Retinal pigment epithelial cell (primary cell): ENCODE measurements at regions not wholly inside any gene's neighbourhood (a gene's known extent, or its start where the extent isn't known, plus 50 kb on each side); places are given as distances from the start of the nearest gene placed in this dataset.

Experiments used
- DNase-seq: peaks from one replicate; pipeline ENCODE4 v3.0.0-alpha.2; 2010; ENCODE audit warnings: low read depth
- H3K4me3 ChIP-seq: 2 replicates; pipeline ENCODE4 v1.5.1; 2011; ENCODE audit warnings: mild to moderate bottlenecking, low read length, control low read depth, moderate library complexity
- TF ChIP-seq, protein P1 (sequence below): conservative IDR thresholded peaks from 2 replicates; pipeline ENCODE4 v1.5.1; 2011; ENCODE audit warnings: low read depth, low read length, control low read depth, inconsistent platforms

DNA sequence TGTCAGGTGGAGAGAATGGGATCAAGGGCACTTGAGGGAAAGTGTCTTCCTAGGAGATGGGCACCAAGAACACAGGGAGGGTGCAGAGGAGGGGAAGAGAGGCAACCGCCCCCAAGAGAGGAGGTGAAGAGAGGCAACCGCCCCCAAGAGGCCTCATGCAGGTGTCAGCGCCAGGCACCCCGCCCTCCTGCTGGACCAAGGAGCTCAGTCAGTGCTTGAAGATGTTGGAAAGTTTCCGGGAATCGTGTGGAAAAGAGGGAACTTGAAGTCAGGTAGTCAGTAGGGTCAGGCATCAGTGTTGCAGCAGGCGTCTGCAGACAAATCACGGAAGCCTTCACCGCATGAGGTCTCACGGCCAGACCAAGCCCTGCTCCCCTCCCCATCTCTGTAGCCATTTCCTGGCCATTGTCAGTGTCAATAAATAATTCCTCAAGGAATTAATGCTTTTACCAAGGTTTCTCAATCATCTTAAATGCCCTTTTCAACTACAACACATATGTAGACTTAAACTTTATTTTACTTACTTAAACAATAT, 353.1 kb downstream of the EIPR1 start:
- DNase-seq = no peak
- H3K4me3 ChIP-seq = no peak overlapping the region
- TF ChIP-seq, protein P1, sequence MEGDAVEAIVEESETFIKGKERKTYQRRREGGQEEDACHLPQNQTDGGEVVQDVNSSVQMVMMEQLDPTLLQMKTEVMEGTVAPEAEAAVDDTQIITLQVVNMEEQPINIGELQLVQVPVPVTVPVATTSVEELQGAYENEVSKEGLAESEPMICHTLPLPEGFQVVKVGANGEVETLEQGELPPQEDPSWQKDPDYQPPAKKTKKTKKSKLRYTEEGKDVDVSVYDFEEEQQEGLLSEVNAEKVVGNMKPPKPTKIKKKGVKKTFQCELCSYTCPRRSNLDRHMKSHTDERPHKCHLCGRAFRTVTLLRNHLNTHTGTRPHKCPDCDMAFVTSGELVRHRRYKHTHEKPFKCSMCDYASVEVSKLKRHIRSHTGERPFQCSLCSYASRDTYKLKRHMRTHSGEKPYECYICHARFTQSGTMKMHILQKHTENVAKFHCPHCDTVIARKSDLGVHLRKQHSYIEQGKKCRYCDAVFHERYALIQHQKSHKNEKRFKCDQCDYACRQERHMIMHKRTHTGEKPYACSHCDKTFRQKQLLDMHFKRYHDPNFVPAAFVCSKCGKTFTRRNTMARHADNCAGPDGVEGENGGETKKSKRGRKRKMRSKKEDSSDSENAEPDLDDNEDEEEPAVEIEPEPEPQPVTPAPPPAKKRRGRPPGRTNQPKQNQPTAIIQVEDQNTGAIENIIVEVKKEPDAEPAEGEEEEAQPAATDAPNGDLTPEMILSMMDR = no peak

- no peak overlapping the region for H3K4me3 ChIP-seq
- DNase-seq = no peak
- TF ChIP-seq, protein P1 = no peak
Measured at GRCh38 chr2:3023531-3023930, 354.1 kb downstream of the EIPR1 start.

DNA sequence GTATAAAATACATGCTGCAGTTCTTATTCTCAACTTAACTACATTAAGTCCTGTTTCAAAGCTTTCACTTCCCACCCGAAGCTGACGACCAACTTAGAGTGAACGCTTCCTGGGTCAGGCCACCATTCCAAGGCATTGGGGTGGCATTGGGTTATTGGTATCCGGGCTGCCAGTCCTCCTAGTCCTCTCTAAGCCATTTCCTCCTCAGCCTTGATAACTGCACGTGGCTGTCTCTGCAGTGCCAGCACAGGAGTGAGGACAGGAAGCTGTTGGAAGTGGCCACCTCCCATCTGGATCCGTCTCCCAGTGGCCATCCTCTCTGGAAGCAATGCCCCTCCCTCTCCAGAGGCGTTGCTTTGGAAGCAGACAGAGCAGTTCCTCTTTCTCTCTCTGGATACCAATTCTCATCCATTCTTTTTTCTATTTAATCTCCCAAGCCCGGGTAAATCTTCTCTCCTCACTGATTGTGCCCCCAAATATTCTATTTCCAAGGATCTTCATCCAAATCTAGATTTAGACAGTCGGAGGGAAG, 354.7 kb downstream of the EIPR1 start:
- TF ChIP-seq, protein P1 = no peak
- H3K4me3 ChIP-seq = no peak overlapping the region
- DNase-seq = no peak

DNA sequence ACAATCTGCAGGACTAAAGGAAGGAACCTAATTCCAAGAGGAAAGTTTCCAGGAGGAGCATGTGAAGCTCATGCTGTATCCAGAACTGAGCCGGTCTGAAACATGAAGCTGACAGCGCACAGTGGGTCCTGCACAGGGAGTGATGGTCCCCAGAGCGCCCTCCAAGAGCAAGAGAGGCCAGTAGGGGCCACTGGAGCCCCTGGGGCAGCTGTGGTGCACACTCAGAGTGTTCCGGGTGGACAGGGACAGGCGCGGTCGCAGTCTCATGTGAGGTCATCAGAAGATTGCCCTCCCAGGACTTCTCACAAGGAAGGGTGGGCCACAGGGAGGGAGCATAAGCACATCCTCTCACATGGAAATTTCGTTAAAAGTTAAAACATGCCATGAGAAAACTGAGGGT, 355.9 kb downstream of the EIPR1 start:
- TF ChIP-seq, protein P1 = no peak
- DNase-seq = no peak
- H3K4me3 ChIP-seq = no peak overlapping the region

DNA sequence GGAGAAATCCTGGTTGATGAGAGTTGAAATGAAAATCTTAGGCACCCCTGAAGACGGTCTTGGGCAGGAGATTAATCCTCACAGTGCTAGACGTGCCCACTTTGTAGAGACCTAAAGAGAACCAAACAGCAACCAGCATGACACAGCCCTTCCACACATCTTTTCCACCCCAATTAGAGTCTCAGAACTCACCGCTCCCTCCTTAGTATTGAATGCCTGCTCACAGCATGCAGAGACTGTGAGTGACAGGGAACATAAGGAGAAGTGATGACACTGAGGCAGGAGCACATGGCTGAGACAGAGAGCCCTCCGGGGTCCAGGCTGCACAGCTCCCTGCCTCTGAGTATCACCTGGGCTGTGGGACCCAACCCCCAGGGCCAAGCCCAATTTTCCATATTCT, 367.6 kb downstream of the EIPR1 start:
- TF ChIP-seq, protein P1 = no peak

GRCh38 chr2:3009483-3009882, 368.1 kb downstream of the EIPR1 start:
- no peak overlapping the region for H3K4me3 ChIP-seq
- DNase-seq = no peak
- TF ChIP-seq, protein P1 = no peak

More for the DNA sequence above, 367.6 kb downstream of the EIPR1 start:
- DNase-seq = no peak
- no peak overlapping the region for H3K4me3 ChIP-seq

- TF ChIP-seq, protein P1 = no peak
Measured at GRCh38 chr2:3009005-3009404, 368.6 kb downstream of the EIPR1 start.

More at GRCh38 chr2:3009005-3009404, 368.6 kb downstream of the EIPR1 start:
- no peak for DNase-seq
- H3K4me3 ChIP-seq = no peak overlapping the region
